ENCODE measurements at regions not wholly inside any gene's neighbourhood (a gene's known extent, or its start where the extent isn't known, plus 50 kb on each side); places are given as distances from the start of the nearest gene placed in this dataset.

GRCh38 chr3:23644099-23644498 lies 161.7 kb upstream of the UBE2E1 start:
- ATAC-seq (no peak), DNase-seq (no peak)
- H3K27me3 Mint-ChIP-seq, result peaks cover 2% of the 10 kb centered on the region
- no peak overlapping the region for H3K27ac Mint-ChIP-seq
- peaks cover 2% of the 10 kb centered on the region for H3K36me3 Mint-ChIP-seq (ENCODE audit: low read depth)
- H3K9me3 Mint-ChIP-seq, result no peaks in the 10 kb centered on the region
- H3K4me3 Mint-ChIP-seq, result no peak overlapping the region
- no peaks in the 10 kb centered on the region for H3K4me1 Mint-ChIP-seq

- ATAC-seq, result no peak
- Mint-ChIP-seq H3K36me3 (ENCODE audit: low read depth) (peaks cover 2% of the 10 kb centered on the region), H3K27me3 (peaks cover 2% of the 10 kb centered on the region), H3K4me1 (no peaks in the 10 kb centered on the region), H3K9me3 (no peaks in the 10 kb centered on the region), H3K27ac (no peak overlapping the region), H3K4me3 (no peak overlapping the region)
- no peak for DNase-seq
Observed at GRCh38 chr3:23644676-23645075, 161.1 kb upstream of the UBE2E1 start.

- no peak overlapping the region for H3K27ac Mint-ChIP-seq
Observed at GRCh38 chr3:23645533-23646183, 160.1 kb upstream of the UBE2E1 start.

GRCh38 chr3:23646184-23646920 lies 159.4 kb upstream of the UBE2E1 start:
- Mint-ChIP-seq H3K4me3 (no peak overlapping the region), H3K36me3 (ENCODE audit: low read depth) (peaks cover 2% of the 10 kb centered on the region), H3K9me3 (no peaks in the 10 kb centered on the region), H3K27ac (no peak overlapping the region), H3K27me3 (peaks cover 4% of the 10 kb centered on the region), H3K4me1 (no peaks in the 10 kb centered on the region)
- ATAC-seq, result no peak
- no peak for DNase-seq

More at GRCh38 chr3:23645533-23646183, 160.1 kb upstream of the UBE2E1 start:
- Mint-ChIP-seq H3K27me3 (peaks cover 4% of the 10 kb centered on the region), H3K4me3 (no peak overlapping the region), H3K4me1 (no peaks in the 10 kb centered on the region), H3K9me3 (no peaks in the 10 kb centered on the region), H3K36me3 (ENCODE audit: low read depth) (peaks cover 2% of the 10 kb centered on the region)
- DNase-seq (no peak), ATAC-seq (no peak)

- Mint-ChIP-seq H3K27me3 (peaks cover 4% of the 10 kb centered on the region), H3K4me1 (no peaks in the 10 kb centered on the region)
Observed at GRCh38 chr3:23647706-23648258, 158.0 kb upstream of the UBE2E1 start.

DNA sequence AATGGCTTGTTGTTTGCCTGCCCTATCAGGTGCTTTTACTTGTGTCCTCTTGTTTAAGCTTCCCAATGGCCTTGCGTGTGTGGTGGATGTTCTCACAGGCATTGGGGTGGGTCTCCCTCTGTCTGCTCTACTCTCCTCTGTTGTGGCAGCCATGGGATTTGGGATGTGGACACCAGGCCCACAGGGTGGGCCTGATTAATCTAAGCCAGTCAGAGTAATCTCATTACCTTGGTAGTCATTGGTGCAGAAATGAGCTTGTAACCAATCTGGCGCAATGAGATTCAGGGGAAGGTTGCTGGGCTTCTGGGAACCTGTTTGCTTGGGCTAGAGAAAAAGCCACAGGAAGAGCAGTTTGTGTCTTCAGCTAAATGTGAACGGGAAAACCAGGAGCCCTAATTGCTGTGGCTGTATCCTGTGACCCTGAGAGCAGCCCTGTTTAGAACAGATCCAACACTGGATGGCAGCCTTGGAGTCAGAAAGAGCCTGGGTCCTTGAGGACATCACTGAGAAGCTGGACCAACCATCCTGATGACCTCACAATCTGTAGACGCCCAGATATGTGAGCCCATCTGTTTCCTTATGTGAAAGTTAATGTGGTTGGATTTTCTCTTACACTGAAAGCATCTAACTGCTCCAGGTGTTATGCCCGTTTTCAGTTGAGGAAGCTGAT lies 157.3 kb upstream of the UBE2E1 start:
- ATAC-seq (no peak), DNase-seq (no peak)
- peaks cover 4% of the 10 kb centered on the region for H3K27me3 Mint-ChIP-seq
- H3K36me3 Mint-ChIP-seq (ENCODE audit: low read depth), result peaks cover 2% of the 10 kb centered on the region
- H3K27ac Mint-ChIP-seq, result no peak overlapping the region
- peaks cover 2% of the 10 kb centered on the region for H3K4me1 Mint-ChIP-seq
- H3K4me3 Mint-ChIP-seq, result no peak overlapping the region
- no peaks in the 10 kb centered on the region for H3K9me3 Mint-ChIP-seq

More at GRCh38 chr3:23647706-23648258, 158.0 kb upstream of the UBE2E1 start:
- Mint-ChIP-seq H3K27ac (no peak overlapping the region), H3K36me3 (ENCODE audit: low read depth) (peaks cover 2% of the 10 kb centered on the region), H3K9me3 (no peaks in the 10 kb centered on the region), H3K4me3 (no peak overlapping the region)
- DNase-seq, result no peak
- ATAC-seq, result no peak

GRCh38 chr3:23648996-23649395 lies 156.8 kb upstream of the UBE2E1 start:
- DNase-seq, result no peak
- H3K36me3 Mint-ChIP-seq (ENCODE audit: low read depth), result peaks cover 2% of the 10 kb centered on the region
- H3K4me3 Mint-ChIP-seq, result no peak overlapping the region
- peaks cover 7% of the 10 kb centered on the region for H3K4me1 Mint-ChIP-seq
- H3K27me3 Mint-ChIP-seq, result peaks cover 4% of the 10 kb centered on the region
- no peaks in the 10 kb centered on the region for H3K9me3 Mint-ChIP-seq
- no peak overlapping the region for H3K27ac Mint-ChIP-seq
- no peak for ATAC-seq

DNA sequence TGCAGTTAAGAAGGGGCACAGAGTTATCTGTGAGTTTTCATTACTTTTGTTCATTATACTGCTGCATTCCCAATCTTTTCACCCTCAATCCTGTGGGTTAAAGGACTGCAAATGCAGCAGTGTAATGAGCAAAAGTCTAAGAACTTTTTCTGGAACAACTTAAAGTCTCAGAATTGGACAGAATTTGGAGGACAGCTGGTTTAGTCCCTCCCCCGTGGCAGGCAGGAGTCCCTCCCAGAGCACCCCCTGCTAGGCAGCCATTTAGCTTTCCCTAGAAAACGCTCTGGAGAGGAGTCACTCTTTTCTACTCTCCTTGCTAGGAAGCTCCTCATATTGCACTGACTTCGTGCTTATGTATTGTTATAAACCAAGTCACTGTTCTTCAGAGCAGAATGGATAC lies 156.3 kb upstream of the UBE2E1 start:
- Mint-ChIP-seq H3K27ac (no peak overlapping the region), H3K4me1 (peaks cover 10% of the 10 kb centered on the region), H3K36me3 (ENCODE audit: low read depth) (peaks cover 2% of the 10 kb centered on the region), H3K9me3 (no peaks in the 10 kb centered on the region), H3K27me3 (peaks cover 4% of the 10 kb centered on the region), H3K4me3 (no peak overlapping the region)
- ATAC-seq, result no peak
- DNase-seq, result no peak

- Mint-ChIP-seq H3K27me3 (peaks cover 4% of the 10 kb centered on the region), H3K4me3 (no peak overlapping the region), H3K36me3 (ENCODE audit: low read depth) (peaks cover 2% of the 10 kb centered on the region), H3K4me1 (peaks cover 10% of the 10 kb centered on the region), H3K9me3 (no peaks in the 10 kb centered on the region), H3K27ac (no peak overlapping the region)
- DNase-seq (no peak), ATAC-seq (no peak)
Observed at GRCh38 chr3:23650371-23651140, 155.2 kb upstream of the UBE2E1 start.

GRCh38 chr3:23653647-23654525 lies 151.9 kb upstream of the UBE2E1 start:
- Mint-ChIP-seq H3K4me3 (no peak overlapping the region), H3K4me1 (peaks cover 10% of the 10 kb centered on the region)
- ATAC-seq, result no peak

GRCh38 chr3:23654571-23654970 lies 151.2 kb upstream of the UBE2E1 start:
- H3K27ac Mint-ChIP-seq, result no peak overlapping the region
- H3K4me3 Mint-ChIP-seq, result no peak overlapping the region
- no peaks in the 10 kb centered on the region for H3K36me3 Mint-ChIP-seq (ENCODE audit: low read depth)
- H3K27me3 Mint-ChIP-seq, result peaks cover 5% of the 10 kb centered on the region
- ATAC-seq (no peak), DNase-seq (no peak)
- H3K9me3 Mint-ChIP-seq, result no peaks in the 10 kb centered on the region
- peaks cover 10% of the 10 kb centered on the region for H3K4me1 Mint-ChIP-seq

More at GRCh38 chr3:23653647-23654525, 151.9 kb upstream of the UBE2E1 start:
- H3K36me3 Mint-ChIP-seq (ENCODE audit: low read depth), result no peaks in the 10 kb centered on the region
- H3K27ac Mint-ChIP-seq, result no peak overlapping the region
- H3K27me3 Mint-ChIP-seq, result peaks cover 5% of the 10 kb centered on the region
- no peak for DNase-seq
- no peaks in the 10 kb centered on the region for H3K9me3 Mint-ChIP-seq

- Mint-ChIP-seq H3K9me3 (no peaks in the 10 kb centered on the region), H3K4me1 (peaks cover 12% of the 10 kb centered on the region), H3K27me3 (peaks cover 2% of the 10 kb centered on the region), H3K27ac (no peak overlapping the region), H3K36me3 (ENCODE audit: low read depth) (no peaks in the 10 kb centered on the region), H3K4me3 (no peak overlapping the region)
- DNase-seq (no peak), ATAC-seq (no peak)
Observed at GRCh38 chr3:23655749-23656148, 150.0 kb upstream of the UBE2E1 start.

GRCh38 chr3:23656199-23656598 lies 149.6 kb upstream of the UBE2E1 start:
- no peaks in the 10 kb centered on the region for H3K9me3 Mint-ChIP-seq
- H3K27ac Mint-ChIP-seq, result no peak overlapping the region
- H3K4me1 Mint-ChIP-seq, result peaks cover 12% of the 10 kb centered on the region
- no peak for DNase-seq
- no peaks in the 10 kb centered on the region for H3K36me3 Mint-ChIP-seq (ENCODE audit: low read depth)
- no peak overlapping the region for H3K4me3 Mint-ChIP-seq
- peaks cover 2% of the 10 kb centered on the region for H3K27me3 Mint-ChIP-seq
- ATAC-seq, result no peak
